B cell (primary cell): ENCODE measurements at regions not wholly inside any gene's neighbourhood (a gene's known extent, or its start where the extent isn't known, plus 50 kb on each side); places are given as distances from the start of the nearest gene placed in this dataset.

Source experiments
- ATAC-seq: fragments of 200-7000 bp; cut with Tn5 transposase; one replicate; pipeline ENCODE4 v1.10.0; 2021; ENCODE audit warnings: low read depth, mild to moderate bottlenecking, moderate number of reproducible peaks, moderate library complexity
- CTCF ChIA-PET: fragments of 350-600 bp; sonication (Branson Sonifier 250); formaldehyde crosslinking; loops from one replicate; lab custom pipeline; 2021; ENCODE audit warnings: antibody characterized with exemption, inconsistent platforms; lab: Charles Lee
- POLR2A ChIA-PET: fragments of 350-600 bp; sonication (Branson Sonifier 250); formaldehyde crosslinking; loops from one replicate; lab custom pipeline; 2021; ENCODE audit warnings: antibody characterized with exemption; lab: Charles Lee
- DNase-seq: peaks from one replicate; pipeline ENCODE4 v3.0.0; 2013
- H2AFZ ChIP-seq: 2 replicates; pipeline ENCODE4 v1.6.1; 2012; ENCODE audit warnings: mild to moderate bottlenecking, low read depth, low read length; ENCODE audit not compliant: insufficient read depth, poor library complexity, severe bottlenecking
- H3K27ac ChIP-seq, 2 donors: 1 replicate in 1 of 2; 2 replicates in 1 of 2; pipeline ENCODE4 v1.5.1; 2012 to 2013; ENCODE audit warnings: low read length in 2 of 2, mild to moderate bottlenecking in 2 of 2, moderate library complexity in 1 of 2
- H3K27me3 ChIP-seq, 4 experiments: fragments of 200-600 bp in 1 of 4; sonication (generic) in 1 of 4; replicated peaks in 1 of 4; 1 replicate in 2 of 4; 2 replicates in 2 of 4; pipeline versions ENCODE4 v1.6.1 to v1.7.0; 2013 to 2016; ENCODE audit warnings: low read length in 3 of 4, mild to moderate bottlenecking in 2 of 4, mixed read lengths in 1 of 4, moderate library complexity in 1 of 4; ENCODE audit not compliant: insufficient read depth in 4 of 4, control insufficient read depth in 3 of 4; ENCODE audit errors: control extremely low read depth in 1 of 4
- H3K36me3 ChIP-seq, 2 experiments: replicated peaks in 1 of 2; 1 replicate in 1 of 2; 2 replicates in 1 of 2; pipeline versions ENCODE4 v1.6.1 to v1.7.1; 2013; ENCODE audit warnings: low read length in 1 of 2; ENCODE audit not compliant: insufficient read depth in 2 of 2, control insufficient read depth in 1 of 2; ENCODE audit errors: control extremely low read depth in 1 of 2, extremely low read depth in 1 of 2
- H3K4me1 ChIP-seq, 2 donors: fragments of 200-600 bp in 1 of 2; sonication (generic) in 1 of 2; 1 replicate in 1 of 2; 2 replicates in 1 of 2; pipeline versions ENCODE4 v1.5.1 to v1.6.1; 2013 to 2017; ENCODE audit warnings: low read length in 2 of 2; ENCODE audit not compliant: control insufficient read depth in 2 of 2, insufficient read depth in 2 of 2
- H3K4me2 ChIP-seq: replicated peaks from 2 replicates; pipeline ENCODE3; 2012; ENCODE audit warnings: mild to moderate bottlenecking, low read depth, low read length; ENCODE audit not compliant: poor library complexity, severe bottlenecking
- H3K4me3 ChIP-seq, 5 experiments: fragments of 200-600 bp in 1 of 5; sonication (generic) in 1 of 5; 1 replicate in 3 of 5; 2 replicates in 2 of 5; pipeline versions ENCODE4 v1.5.1 to v1.7.0; 2011 to 2016; ENCODE audit warnings: low read length in 4 of 5, mild to moderate bottlenecking in 4 of 5, low read depth in 2 of 5, control low read depth in 1 of 5, moderate library complexity in 1 of 5; ENCODE audit not compliant: insufficient read depth in 1 of 5; ENCODE audit errors: control extremely low read depth in 1 of 5, extremely low read depth in 1 of 5
- H3K79me2 ChIP-seq: fragments of 200-600 bp; sonication (generic); one replicate; pipeline ENCODE4 v1.6.0; 2016; ENCODE audit warnings: low read length; ENCODE audit not compliant: control insufficient read depth, insufficient read depth
- H3K9ac ChIP-seq: fragments of 200-600 bp; sonication (generic); 2 replicates; pipeline ENCODE4 v1.6.1; 2017; ENCODE audit warnings: mild to moderate bottlenecking, low read length, moderate library complexity
- H3K9me3 ChIP-seq, 3 donors: one replicate each; pipeline versions ENCODE4 v1.6.1 to v1.7.1; 2013; ENCODE audit warnings: low read length in 2 of 3; ENCODE audit not compliant: control insufficient read depth in 2 of 3, insufficient read depth in 1 of 3; ENCODE audit errors: control extremely low read depth in 1 of 3
- H4K20me1 ChIP-seq: 2 replicates; pipeline ENCODE4 v1.6.0; 2012; ENCODE audit warnings: mild to moderate bottlenecking, low read length; ENCODE audit not compliant: insufficient read depth, control insufficient read depth, poor library complexity, severe bottlenecking
- H3K27ac Mint-ChIP-seq: one replicate; pipeline ENCODE4 v1.8.0; 2021; ENCODE audit warnings: mixed read lengths
- H3K27me3 Mint-ChIP-seq: one replicate; pipeline ENCODE4 v1.8.0; 2021; ENCODE audit warnings: mixed read lengths
- H3K4me1 Mint-ChIP-seq: one replicate; pipeline ENCODE4 v1.8.0; 2021; ENCODE audit warnings: mixed read lengths
- H3K4me3 Mint-ChIP-seq: one replicate; pipeline ENCODE4 v1.8.0; 2021; ENCODE audit warnings: mixed read lengths
- H3K9me3 Mint-ChIP-seq: one replicate; pipeline ENCODE4 v1.8.0; 2022; ENCODE audit warnings: mixed read lengths; ENCODE audit not compliant: insufficient read depth
- EZH2 ChIP-seq: IDR thresholded peaks from 2 replicates; pipeline ENCODE4 v1.6.1; 2012; ENCODE audit warnings: borderline replicate concordance, low read depth, mild to moderate bottlenecking, moderate library complexity, low read length; ENCODE audit not compliant: insufficient read depth, poor library complexity, severe bottlenecking
- WGBS: methylation state at CpG from one replicate; pipeline ENCODE4 v1.1.5; 2013; ENCODE audit warnings: missing lambda C conversion rate; ENCODE audit not compliant: insufficient coverage; 5-methylcytosine and 5-hydroxymethylcytosine counted together
- intact Hi-C: fragments of 100-400 bp; cut with micrococcal nuclease; formaldehyde crosslinking; loops from one replicate; pipeline ENCODE4 v1.10.0; 2022
- TF ChIP-seq, protein P1 (sequence below): fragments of 200-600 bp; IDR thresholded peaks from one replicate; pipeline ENCODE4 v1.8.0; 2022; ENCODE audit warnings: antibody characterized with exemption, mild to moderate bottlenecking

DNA sequence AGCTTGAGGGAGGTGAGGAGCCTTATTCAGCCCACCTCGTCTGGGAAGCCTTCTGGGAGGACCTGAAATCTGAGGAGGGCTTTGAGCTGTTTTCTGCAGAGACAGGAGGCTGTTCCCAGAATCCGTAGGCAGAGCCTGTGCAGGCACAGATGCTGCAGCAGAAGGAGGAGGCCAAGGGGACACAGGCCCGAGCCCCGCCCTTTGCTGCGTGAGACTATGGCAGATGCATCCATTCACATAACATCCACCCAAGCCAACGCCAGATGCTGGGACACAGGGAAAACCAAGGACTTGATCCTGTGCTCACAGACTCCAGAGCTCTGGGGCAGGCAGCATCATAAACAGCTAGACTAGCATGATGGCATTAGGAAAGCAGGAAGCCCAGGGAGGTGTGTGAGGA is 98.2 kb downstream of the KCNF1 start:
- H3K36me3 ChIP-seq: no peaks in the 10 kb centered on the region
- ChIA-PET POLR2A (no interaction called here), CTCF (no interaction called here)
- no peak overlapping the region for H3K9ac ChIP-seq
- no peak overlapping the region for H3K4me2 ChIP-seq
- no peaks in the 10 kb centered on the region for H3K4me1 ChIP-seq
- H3K4me1 Mint-ChIP-seq: no peaks in the 10 kb centered on the region
- peaks cover 11% of the 10 kb centered on the region for H3K9me3 Mint-ChIP-seq
- intact Hi-C loops: no loop called here
- H3K27me3 Mint-ChIP-seq: peaks cover 15% of the 10 kb centered on the region
- H3K27me3 ChIP-seq: no peaks in the 10 kb centered on the region
- TF ChIP-seq, protein P1, sequence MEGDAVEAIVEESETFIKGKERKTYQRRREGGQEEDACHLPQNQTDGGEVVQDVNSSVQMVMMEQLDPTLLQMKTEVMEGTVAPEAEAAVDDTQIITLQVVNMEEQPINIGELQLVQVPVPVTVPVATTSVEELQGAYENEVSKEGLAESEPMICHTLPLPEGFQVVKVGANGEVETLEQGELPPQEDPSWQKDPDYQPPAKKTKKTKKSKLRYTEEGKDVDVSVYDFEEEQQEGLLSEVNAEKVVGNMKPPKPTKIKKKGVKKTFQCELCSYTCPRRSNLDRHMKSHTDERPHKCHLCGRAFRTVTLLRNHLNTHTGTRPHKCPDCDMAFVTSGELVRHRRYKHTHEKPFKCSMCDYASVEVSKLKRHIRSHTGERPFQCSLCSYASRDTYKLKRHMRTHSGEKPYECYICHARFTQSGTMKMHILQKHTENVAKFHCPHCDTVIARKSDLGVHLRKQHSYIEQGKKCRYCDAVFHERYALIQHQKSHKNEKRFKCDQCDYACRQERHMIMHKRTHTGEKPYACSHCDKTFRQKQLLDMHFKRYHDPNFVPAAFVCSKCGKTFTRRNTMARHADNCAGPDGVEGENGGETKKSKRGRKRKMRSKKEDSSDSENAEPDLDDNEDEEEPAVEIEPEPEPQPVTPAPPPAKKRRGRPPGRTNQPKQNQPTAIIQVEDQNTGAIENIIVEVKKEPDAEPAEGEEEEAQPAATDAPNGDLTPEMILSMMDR: no peak
- no peak for TF ChIP-seq EZH2
- no peak overlapping the region for H3K4me3 Mint-ChIP-seq
- H4K20me1 ChIP-seq: no peaks in the 10 kb centered on the region
- WGBS: 72% methylated on average over 3 of the region's 6 CpGs
- no peak for ATAC-seq
- H3K9me3 ChIP-seq: peaks cover 0 to 36% (median 5%) of the 10 kb centered on the region in 3 donors
- DNase-seq: no peak
- no peak overlapping the region for H3K4me3 ChIP-seq
- H3K27ac ChIP-seq: no peak overlapping the region
- H3K27ac Mint-ChIP-seq: no peak overlapping the region
- H3K79me2 ChIP-seq: no peaks in the 10 kb centered on the region
- H2AFZ ChIP-seq: no peak overlapping the region

DNA sequence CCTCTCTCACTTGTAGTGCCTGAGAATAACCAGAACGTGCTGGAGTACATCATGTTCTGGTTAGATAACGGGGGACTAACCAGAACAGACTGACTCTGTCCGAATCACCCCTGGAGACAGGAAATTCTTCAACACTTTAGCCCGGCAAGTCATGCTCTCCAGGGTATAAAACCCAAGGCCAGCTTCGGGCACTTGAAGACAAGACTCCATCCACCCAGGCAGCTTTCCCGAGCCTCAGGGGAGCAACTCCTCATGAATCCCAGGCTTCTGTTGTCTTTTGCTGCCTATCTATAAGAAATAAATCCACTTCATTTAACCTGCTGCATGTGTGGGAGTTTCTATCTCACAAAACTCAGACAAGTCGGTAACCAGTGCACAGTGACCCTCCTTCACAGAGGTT is 99.6 kb downstream of the KCNF1 start:
- WGBS: 58% methylated on average over 4 of the region's 7 CpGs
- no peak overlapping the region for H3K9ac ChIP-seq

More for the DNA sequence above, 99.6 kb downstream of the KCNF1 start:
- Histone ChIP-seq H3K4me2 (no peak overlapping the region), H3K4me3 (no peak overlapping the region), H3K36me3 (no peaks in the 10 kb centered on the region), H3K9me3 (peaks cover 0 to 36% (median 5%) of the 10 kb centered on the region in 3 donors), H3K4me1 (no peaks in the 10 kb centered on the region), H2AFZ (no peak overlapping the region), H4K20me1 (no peaks in the 10 kb centered on the region), H3K79me2 (no peaks in the 10 kb centered on the region), H3K27me3 (peaks cover 0 to 4% (median 0%) of the 10 kb centered on the region in 4 experiments), H3K27ac (no peak overlapping the region)
- POLR2A ChIA-PET: no interaction called here
- DNase-seq (no peak), ATAC-seq (no peak)
- Mint-ChIP-seq H3K4me1 (no peaks in the 10 kb centered on the region), H3K9me3 (peaks cover 11% of the 10 kb centered on the region), H3K27me3 (peaks cover 15% of the 10 kb centered on the region), H3K4me3 (no peak overlapping the region), H3K27ac (no peak overlapping the region)
- intact Hi-C loops: no loop called here
- CTCF ChIA-PET: no interaction called here
- TF ChIP-seq, protein P1: no peak
- no peak for TF ChIP-seq EZH2
